ENCODE measurements at regions not wholly inside any gene's neighbourhood (a gene's known extent, or its start where the extent isn't known, plus 50 kb on each side); places are given as distances from the start of the nearest gene placed in this dataset.
A peak's percentile ranks its signal among the peaks of the same experiment; 100 is the strongest.

DNA sequence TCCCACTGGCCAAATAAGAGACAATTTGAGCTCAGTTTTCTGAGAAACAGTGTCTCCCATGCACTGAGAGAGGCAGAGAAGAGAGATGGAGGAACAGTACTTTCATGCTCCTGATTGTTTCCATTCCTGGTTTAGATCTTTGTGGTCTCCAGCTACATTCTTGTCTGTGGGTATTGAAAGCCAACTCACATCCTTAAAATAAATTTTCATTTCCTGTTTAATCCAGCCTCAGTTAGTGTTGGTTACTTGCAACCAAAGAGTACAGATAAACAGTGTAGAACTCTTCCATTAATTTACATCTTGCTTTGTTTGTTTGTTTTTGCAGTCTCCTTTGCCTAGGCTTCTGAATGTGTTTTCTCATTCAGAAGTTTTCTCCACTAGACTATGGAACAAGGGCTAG lies 123.7 kb upstream of the CLSTN2 start:
- TF ChIP-seq, protein P1, sequence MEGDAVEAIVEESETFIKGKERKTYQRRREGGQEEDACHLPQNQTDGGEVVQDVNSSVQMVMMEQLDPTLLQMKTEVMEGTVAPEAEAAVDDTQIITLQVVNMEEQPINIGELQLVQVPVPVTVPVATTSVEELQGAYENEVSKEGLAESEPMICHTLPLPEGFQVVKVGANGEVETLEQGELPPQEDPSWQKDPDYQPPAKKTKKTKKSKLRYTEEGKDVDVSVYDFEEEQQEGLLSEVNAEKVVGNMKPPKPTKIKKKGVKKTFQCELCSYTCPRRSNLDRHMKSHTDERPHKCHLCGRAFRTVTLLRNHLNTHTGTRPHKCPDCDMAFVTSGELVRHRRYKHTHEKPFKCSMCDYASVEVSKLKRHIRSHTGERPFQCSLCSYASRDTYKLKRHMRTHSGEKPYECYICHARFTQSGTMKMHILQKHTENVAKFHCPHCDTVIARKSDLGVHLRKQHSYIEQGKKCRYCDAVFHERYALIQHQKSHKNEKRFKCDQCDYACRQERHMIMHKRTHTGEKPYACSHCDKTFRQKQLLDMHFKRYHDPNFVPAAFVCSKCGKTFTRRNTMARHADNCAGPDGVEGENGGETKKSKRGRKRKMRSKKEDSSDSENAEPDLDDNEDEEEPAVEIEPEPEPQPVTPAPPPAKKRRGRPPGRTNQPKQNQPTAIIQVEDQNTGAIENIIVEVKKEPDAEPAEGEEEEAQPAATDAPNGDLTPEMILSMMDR (IDR thresholded peaks at IDR 0.05; ENCODE audit: extremely low read depth, missing control alignments), result no peak
- DNase-seq (ENCODE audit: low spot score), result no peak

DNA sequence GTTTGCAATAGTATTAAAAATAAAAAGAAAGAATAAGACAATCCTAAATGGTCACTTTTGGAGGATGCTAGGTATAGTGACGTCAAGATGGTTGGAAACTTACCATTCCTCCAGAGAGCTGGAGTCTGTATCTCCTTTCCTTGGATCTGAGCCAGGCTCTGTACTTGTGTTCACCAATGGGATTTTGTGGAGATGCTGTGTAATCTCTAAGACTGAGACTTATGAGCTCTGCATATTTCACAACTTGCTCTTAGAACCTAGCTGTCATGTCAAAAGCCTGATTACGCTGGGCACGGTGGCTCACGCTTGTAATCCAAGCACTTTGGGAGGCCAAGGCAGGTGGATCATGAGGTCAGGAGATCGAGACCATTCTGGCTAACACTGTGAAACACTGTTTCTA lies 126.8 kb upstream of the CLSTN2 start:
- TF ChIP-seq, protein P1 (IDR thresholded peaks at IDR 0.05; ENCODE audit: extremely low read depth, missing control alignments), result no peak
- no peak for DNase-seq (ENCODE audit: low spot score)

DNA sequence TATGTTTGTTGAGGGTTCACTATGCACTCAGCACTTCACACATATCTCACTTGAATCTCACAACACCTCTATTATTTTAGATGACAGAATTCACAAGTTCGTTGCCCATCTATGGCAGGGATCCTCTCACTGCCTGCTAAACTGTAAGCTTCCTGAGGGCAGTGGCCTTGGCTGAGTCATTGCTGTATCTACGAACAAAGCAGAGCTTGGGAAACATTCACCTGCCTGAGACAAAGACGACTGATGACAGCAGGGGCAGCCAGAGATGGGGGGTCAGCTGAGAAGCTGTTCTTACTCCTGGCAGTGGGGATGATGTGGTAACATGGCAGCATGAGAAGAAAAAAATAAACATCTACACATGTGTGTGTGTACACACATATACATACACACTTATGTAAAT lies 125.5 kb upstream of the NMNAT3 start:
- TF ChIP-seq, protein P1 (IDR thresholded peaks at IDR 0.05; ENCODE audit: extremely low read depth, missing control alignments), result no peak
- no peak for DNase-seq (ENCODE audit: low spot score)

DNA sequence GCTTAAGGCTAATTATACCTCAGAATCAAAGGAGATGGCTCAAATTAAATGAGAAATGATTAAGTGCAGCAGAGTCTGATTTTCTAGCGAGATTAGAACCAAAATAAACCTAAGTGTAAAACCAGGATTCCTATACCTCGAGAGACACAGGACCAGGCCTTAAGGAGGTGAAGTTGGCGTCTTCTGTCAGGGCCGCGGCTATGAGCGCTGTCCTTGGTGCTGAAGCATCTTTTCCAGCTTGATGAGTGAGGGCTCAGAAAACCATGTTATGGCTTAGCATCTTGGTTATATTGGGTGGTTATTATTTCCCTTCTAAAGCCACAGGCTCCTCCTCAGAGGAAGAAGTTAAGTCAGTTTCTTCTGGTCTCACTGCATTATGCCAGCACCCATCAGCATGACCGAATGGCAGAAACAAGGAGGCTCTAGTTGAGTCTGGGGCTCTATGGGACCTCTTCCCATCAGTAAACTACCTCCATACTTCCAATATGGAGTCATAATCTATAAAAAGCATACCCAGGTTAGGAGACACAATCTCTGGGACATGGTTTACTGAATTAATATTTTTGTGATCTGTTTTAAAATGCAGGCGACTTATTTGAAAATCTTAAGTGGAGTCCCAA lies 120.1 kb upstream of the NMNAT3 start:
- peak; percentile 7 for DNase-seq (ENCODE audit: low spot score)
- TF ChIP-seq, protein P1 (IDR thresholded peaks at IDR 0.05; ENCODE audit: extremely low read depth, missing control alignments), result no peak

DNA sequence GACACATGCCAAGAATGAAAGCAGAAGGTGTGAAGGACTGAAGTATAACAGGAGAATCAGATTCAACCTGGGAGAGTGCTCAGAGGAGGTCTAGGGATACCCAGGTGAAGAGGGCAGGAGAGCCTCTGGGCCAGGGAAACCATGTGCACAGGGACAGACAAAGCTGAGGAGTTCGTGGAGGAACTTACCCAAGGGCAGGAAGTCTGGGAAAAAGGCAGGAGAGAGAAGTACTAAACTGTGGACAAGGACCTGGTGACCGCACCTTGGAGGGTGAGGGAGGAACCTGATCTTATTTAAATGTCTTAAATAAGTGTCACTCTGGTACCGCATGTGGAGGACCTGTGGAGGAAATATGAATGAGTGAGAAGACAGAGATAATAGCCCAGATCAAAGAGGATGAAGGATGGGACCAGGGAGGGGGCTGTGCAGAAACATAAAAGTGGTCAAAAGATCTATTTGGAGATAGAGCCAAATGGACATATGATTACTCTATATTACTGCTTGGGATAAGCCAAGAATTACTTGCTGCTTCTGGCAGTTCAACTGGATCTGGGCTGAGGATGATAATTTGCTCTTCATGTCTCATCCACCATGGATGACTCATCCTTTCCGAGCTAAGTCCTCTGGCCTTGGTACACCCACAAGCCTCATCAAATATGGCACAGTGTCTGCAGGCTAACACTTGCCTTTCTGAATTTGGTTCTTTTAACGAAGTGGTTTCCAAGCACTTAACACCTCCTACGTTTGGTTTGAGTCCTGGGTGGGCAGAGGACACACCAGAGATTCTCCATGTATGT lies 116.9 kb upstream of the NMNAT3 start:
- TF ChIP-seq, protein P1 (IDR thresholded peaks at IDR 0.05; ENCODE audit: extremely low read depth, missing control alignments), result no peak
- DNase-seq (ENCODE audit: low spot score), result no peak

DNA sequence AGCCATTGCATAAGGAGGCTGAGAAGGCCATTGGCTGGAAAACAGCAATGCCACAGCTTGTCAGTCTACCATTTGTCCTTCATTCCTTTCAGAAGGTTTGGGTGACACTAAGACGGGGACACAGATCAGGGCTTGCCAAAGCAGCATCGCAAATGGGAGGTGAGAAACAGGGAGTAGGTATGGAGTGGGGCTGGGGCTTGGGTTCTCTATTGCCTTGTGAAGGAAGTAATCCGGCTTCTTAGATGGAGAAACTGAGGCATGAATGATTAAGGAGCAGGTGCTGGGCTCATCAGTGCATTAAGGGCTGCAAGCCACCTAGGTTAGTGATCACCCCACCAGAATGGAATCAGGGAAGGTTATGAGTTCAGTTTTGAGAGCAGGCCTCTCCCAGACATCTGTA lies 115.6 kb upstream of the NMNAT3 start:
- TF ChIP-seq, protein P1 (IDR thresholded peaks at IDR 0.05; ENCODE audit: extremely low read depth, missing control alignments), result no peak

DNA sequence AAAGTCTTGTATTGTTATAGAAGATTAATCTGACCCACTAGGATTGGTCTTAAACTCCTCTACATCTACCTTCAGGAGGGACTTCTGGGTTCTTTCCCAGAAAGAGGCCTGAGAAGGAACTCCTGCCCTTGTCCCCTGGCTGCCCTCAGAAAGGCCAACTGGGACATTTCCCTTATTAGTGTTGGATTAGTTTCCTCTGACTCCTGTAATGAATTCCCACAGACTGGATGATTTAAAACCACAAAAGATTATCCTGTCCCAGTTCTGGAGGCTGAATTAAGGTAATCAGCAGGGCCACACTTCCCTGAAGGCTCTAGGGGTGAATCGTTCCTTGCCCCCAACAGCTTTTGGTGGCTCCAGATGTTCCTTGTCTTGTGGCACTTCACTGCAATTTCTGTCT lies 102.8 kb upstream of the NMNAT3 start:
- TF ChIP-seq, protein P1 (IDR thresholded peaks at IDR 0.05; ENCODE audit: extremely low read depth, missing control alignments), result no peak

More for the DNA sequence above, 115.6 kb upstream of the NMNAT3 start:
- DNase-seq (ENCODE audit: low spot score), result no peak

More for the DNA sequence above, 102.8 kb upstream of the NMNAT3 start:
- DNase-seq (ENCODE audit: low spot score), result no peak

Data from GM20000 (cell line).